ENCODE measurements at regions not wholly inside any gene's neighbourhood (a gene's known extent, or its start where the extent isn't known, plus 50 kb on each side); places are given as distances from the start of the nearest gene placed in this dataset.

DNA sequence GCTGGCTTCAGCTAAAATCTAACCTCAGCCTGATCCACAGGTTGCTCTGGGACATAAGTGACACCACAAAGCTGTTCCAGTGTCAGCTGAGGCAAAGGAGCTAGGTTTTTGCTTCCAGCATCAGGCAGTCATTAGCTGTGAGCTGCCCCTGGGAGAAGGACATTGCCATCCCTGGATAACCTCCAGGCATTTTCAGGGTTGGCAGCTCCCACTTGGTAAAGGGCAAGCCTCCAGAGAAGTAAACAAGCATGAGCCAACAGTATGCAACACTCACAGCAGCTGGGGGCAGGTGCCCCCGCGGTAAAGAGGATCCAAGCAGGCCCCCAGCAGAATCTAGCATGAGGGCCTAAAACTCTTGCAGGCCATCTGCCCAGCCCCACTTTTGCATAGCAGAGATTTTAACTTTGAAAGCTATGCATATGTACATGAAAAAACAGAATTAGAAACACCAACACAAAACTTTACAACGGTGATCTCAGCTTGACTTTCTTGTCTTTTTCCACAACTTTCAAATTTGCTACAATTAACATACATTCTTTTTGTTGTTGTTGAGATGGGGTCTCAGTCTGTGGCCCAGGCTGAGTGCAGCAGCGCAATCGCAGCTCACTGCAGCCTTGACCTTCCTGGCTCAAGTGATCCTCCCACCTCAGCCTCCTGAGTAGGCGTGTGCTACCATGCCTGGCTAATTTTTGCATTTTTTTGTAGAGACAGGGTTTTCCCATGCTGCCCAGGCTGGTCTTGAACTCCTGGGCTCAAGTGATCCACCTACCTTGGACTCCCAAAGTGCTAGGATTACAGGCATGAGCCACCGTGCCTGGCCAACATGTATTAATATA lies 83.8 kb upstream of the TPM1 start:
- H3K9me3 ChIP-seq (ENCODE audit: low read length), result no peaks in the 10 kb centered on the region
- no peaks in the 10 kb centered on the region for H3F3A ChIP-seq (ENCODE audit: insufficient read depth, low read length, poor library complexity, severe bottlenecking)
- H3K79me2 ChIP-seq (replicated peaks; ENCODE audit: insufficient read depth, low read length), result no peaks in the 10 kb centered on the region
- H3K27me3 ChIP-seq (ENCODE audit: insufficient read depth, low read depth, low read length), result no peaks in the 10 kb centered on the region
- no peak overlapping the region for H2AFZ ChIP-seq (ENCODE audit: low read depth, low read length)
- no peak overlapping the region for H3K4me2 ChIP-seq (ENCODE audit: low read length)
- no peaks in the 10 kb centered on the region for H4K20me1 ChIP-seq (ENCODE audit: insufficient read depth)
- no peak overlapping the region for H3K9ac ChIP-seq (ENCODE audit: low read length)
- no peak for TF ChIP-seq EP300 (conservative IDR thresholded peaks at IDR 0.05; ENCODE audit: poor library complexity, severe bottlenecking)
- TF ChIP-seq, protein P1, sequence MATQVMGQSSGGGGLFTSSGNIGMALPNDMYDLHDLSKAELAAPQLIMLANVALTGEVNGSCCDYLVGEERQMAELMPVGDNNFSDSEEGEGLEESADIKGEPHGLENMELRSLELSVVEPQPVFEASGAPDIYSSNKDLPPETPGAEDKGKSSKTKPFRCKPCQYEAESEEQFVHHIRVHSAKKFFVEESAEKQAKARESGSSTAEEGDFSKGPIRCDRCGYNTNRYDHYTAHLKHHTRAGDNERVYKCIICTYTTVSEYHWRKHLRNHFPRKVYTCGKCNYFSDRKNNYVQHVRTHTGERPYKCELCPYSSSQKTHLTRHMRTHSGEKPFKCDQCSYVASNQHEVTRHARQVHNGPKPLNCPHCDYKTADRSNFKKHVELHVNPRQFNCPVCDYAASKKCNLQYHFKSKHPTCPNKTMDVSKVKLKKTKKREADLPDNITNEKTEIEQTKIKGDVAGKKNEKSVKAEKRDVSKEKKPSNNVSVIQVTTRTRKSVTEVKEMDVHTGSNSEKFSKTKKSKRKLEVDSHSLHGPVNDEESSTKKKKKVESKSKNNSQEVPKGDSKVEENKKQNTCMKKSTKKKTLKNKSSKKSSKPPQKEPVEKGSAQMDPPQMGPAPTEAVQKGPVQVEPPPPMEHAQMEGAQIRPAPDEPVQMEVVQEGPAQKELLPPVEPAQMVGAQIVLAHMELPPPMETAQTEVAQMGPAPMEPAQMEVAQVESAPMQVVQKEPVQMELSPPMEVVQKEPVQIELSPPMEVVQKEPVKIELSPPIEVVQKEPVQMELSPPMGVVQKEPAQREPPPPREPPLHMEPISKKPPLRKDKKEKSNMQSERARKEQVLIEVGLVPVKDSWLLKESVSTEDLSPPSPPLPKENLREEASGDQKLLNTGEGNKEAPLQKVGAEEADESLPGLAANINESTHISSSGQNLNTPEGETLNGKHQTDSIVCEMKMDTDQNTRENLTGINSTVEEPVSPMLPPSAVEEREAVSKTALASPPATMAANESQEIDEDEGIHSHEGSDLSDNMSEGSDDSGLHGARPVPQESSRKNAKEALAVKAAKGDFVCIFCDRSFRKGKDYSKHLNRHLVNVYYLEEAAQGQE (IDR thresholded peaks at IDR 0.05; ENCODE audit: borderline replicate concordance), result no peak
- TF ChIP-seq EZH2 (IDR thresholded peaks at IDR 0.05; ENCODE audit: borderline replicate concordance, insufficient read depth, low read length, poor library complexity, severe bottlenecking), result no peak
- no peak for TF ChIP-seq TAF1 (IDR thresholded peaks at IDR 0.05; ENCODE audit: low read depth)
- H3K4me3 ChIP-seq (ENCODE audit: low read length), result no peak overlapping the region
- H3K27ac ChIP-seq (ENCODE audit: low read length), result no peak overlapping the region
- no peaks in the 10 kb centered on the region for H3K36me3 ChIP-seq (ENCODE audit: insufficient read depth, low read length)
- H3K9me2 ChIP-seq (ENCODE audit: insufficient read depth, low read length), result no peaks in the 10 kb centered on the region

DNA sequence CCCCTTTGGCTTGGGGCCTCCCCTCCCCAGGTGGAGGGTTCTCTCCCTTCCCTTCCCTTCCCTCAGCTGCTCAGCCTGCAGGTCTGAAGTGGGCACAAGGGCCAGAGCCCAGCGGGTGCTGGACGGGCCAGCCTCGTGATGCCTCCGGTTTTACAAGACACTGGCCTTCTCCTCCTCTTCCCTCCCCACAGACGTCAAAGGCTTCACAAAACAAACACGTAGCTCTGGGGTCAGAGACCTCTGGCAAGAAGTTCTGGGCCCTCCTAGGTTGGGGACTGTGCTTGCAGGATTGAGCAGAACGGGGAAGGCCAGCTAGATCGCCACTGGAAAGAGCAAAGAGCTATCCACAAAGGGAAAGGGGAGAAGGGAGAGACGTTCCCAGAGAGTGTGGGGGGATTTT lies 81.4 kb upstream of the TPM1 start:
- H2AFZ ChIP-seq (ENCODE audit: low read depth, low read length), result no peak overlapping the region
- no peaks in the 10 kb centered on the region for H3K9me2 ChIP-seq (ENCODE audit: insufficient read depth, low read length)
- no peak overlapping the region for H3K4me2 ChIP-seq (ENCODE audit: low read length)
- H3K36me3 ChIP-seq (ENCODE audit: insufficient read depth, low read length), result no peaks in the 10 kb centered on the region
- H3K79me2 ChIP-seq (replicated peaks; ENCODE audit: insufficient read depth, low read length), result no peaks in the 10 kb centered on the region
- no peak overlapping the region for H3K4me3 ChIP-seq (ENCODE audit: low read length)
- no peak overlapping the region for H3K9ac ChIP-seq (ENCODE audit: low read length)
- H3K9me3 ChIP-seq (ENCODE audit: low read length), result no peaks in the 10 kb centered on the region
- TF ChIP-seq POLR2AphosphoS5 (IDR thresholded peaks at IDR 0.05), result no peak
- TF ChIP-seq EP300 (conservative IDR thresholded peaks at IDR 0.05; ENCODE audit: poor library complexity, severe bottlenecking), result no peak
- TF ChIP-seq SMC3 (conservative IDR thresholded peaks at IDR 0.05; ENCODE audit: poor library complexity), result no peak
- TF ChIP-seq TAF1 (IDR thresholded peaks at IDR 0.05; ENCODE audit: low read depth), result no peak
- TF ChIP-seq, protein P2, sequence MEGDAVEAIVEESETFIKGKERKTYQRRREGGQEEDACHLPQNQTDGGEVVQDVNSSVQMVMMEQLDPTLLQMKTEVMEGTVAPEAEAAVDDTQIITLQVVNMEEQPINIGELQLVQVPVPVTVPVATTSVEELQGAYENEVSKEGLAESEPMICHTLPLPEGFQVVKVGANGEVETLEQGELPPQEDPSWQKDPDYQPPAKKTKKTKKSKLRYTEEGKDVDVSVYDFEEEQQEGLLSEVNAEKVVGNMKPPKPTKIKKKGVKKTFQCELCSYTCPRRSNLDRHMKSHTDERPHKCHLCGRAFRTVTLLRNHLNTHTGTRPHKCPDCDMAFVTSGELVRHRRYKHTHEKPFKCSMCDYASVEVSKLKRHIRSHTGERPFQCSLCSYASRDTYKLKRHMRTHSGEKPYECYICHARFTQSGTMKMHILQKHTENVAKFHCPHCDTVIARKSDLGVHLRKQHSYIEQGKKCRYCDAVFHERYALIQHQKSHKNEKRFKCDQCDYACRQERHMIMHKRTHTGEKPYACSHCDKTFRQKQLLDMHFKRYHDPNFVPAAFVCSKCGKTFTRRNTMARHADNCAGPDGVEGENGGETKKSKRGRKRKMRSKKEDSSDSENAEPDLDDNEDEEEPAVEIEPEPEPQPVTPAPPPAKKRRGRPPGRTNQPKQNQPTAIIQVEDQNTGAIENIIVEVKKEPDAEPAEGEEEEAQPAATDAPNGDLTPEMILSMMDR (IDR thresholded peaks at IDR 0.05; ENCODE audit: poor library complexity, severe bottlenecking), result no peak
- no peak for TF ChIP-seq EZH2 (IDR thresholded peaks at IDR 0.05; ENCODE audit: borderline replicate concordance, insufficient read depth, low read length, poor library complexity, severe bottlenecking)
- no peak for TF ChIP-seq RAD21 (conservative IDR thresholded peaks at IDR 0.05)
- TF ChIP-seq MXI1 (conservative IDR thresholded peaks at IDR 0.05; ENCODE audit: poor library complexity, severe bottlenecking), result no peak
- no peaks in the 10 kb centered on the region for H4K20me1 ChIP-seq (ENCODE audit: insufficient read depth)
- no peaks in the 10 kb centered on the region for H3F3A ChIP-seq (ENCODE audit: insufficient read depth, low read length, poor library complexity, severe bottlenecking)
- no peak overlapping the region for H3K27ac ChIP-seq (ENCODE audit: low read length)
- no peaks in the 10 kb centered on the region for H3K27me3 ChIP-seq (ENCODE audit: insufficient read depth, low read depth, low read length)
